Gastroesophageal sphincter (tissue), 4 donors: ENCODE measurements at regions not wholly inside any gene's neighbourhood (a gene's known extent, or its start where the extent isn't known, plus 50 kb on each side); places are given as distances from the start of the nearest gene placed in this dataset.
A peak's percentile ranks its signal among the peaks of the same experiment; 100 is the strongest.

ENCODE experiments used
- ATAC-seq: fragments of 150-250 bp; one replicate; pipeline ENCODE4 v1.9.1; 2016; ENCODE audit warnings: mild to moderate bottlenecking, moderate library complexity
- H3K27ac ChIP-seq, 4 donors: fragments of 200-600 bp; sonication (generic) in 3 of 4; 1 replicate in 3 of 4; 2 replicates in 1 of 4; pipeline ENCODE4 v1.5.1; 2016 to 2019
- H3K27me3 ChIP-seq: fragments of 200-600 bp; sonication (generic); one replicate; pipeline ENCODE4 v1.5.1; 2019
- H3K36me3 ChIP-seq, 2 donors: fragments of 200-600 bp; sonication (generic); one replicate each; pipeline ENCODE4 v1.5.1; 2019; ENCODE audit warnings: control low read depth in 1 of 2
- H3K4me1 ChIP-seq, 3 donors: fragments of 200-600 bp; sonication (generic); 1 replicate in 2 of 3; 2 replicates in 1 of 3; pipeline ENCODE4 v1.5.1; 2016 to 2019; ENCODE audit warnings: control low read depth in 2 of 3
- H3K4me3 ChIP-seq, 2 donors: fragments of 200-600 bp; sonication (generic); one replicate each; pipeline ENCODE4 v1.5.1; 2019; ENCODE audit warnings: mild to moderate bottlenecking in 1 of 2, moderate library complexity in 1 of 2
- H3K9me3 ChIP-seq, 3 donors: fragments of 200-600 bp; sonication (generic); one replicate each; pipeline ENCODE4 v1.5.1; 2017 to 2019; ENCODE audit warnings: control low read depth in 2 of 3
- CTCF ChIP-seq, 4 experiments: fragments of 200-600 bp in 2 of 4; fragments of 450-650 bp in 2 of 4; sonication (generic) in 1 of 4; IDR thresholded peaks; one replicate each; pipeline ENCODE4 v1.5.1; 2017 to 2019; ENCODE audit warnings: antibody characterized with exemption in 4 of 4, mild to moderate bottlenecking in 2 of 4, moderate library complexity in 2 of 4
- EP300 ChIP-seq: sonication (generic); formaldehyde crosslinking; IDR thresholded peaks from one replicate; pipeline ENCODE4 v1.6.1; 2017; ENCODE audit warnings: antibody characterized with exemption, mild to moderate bottlenecking
- POLR2A ChIP-seq, 2 donors: fragments of 450-650 bp; IDR thresholded peaks; one replicate each; pipeline ENCODE4 v1.6.1; 2017; ENCODE audit warnings: antibody characterized with exemption in 2 of 2, mild to moderate bottlenecking in 2 of 2, moderate library complexity in 1 of 2
- POLR2AphosphoS5 ChIP-seq: sonication (generic); formaldehyde crosslinking; IDR thresholded peaks from one replicate; pipeline ENCODE4 v1.6.1; 2017; ENCODE audit warnings: antibody characterized with exemption
- WGBS, 2 donors: methylation state at CpG; one replicate each; pipeline ENCODE4 v1.1.5; 2018; ENCODE audit warnings: low coverage in 1 of 2; 5-methylcytosine and 5-hydroxymethylcytosine counted together

- ATAC-seq, result no peak
- Histone ChIP-seq H3K27me3 (peaks cover 31% of the 10 kb centered on the region), H3K4me3 (no peak overlapping the region), H3K36me3 (no peaks in the 10 kb centered on the region), H3K27ac (no peak overlapping the region), H3K4me1 (peaks cover 0 to 9% (median 3%) of the 10 kb centered on the region in 3 donors), H3K9me3 (no peaks in the 10 kb centered on the region)
- TF ChIP-seq POLR2AphosphoS5 (no peak), POLR2A (IDR thresholded peaks at IDR 0.05) (no peak), EP300 (no peak), CTCF (IDR thresholded peaks at IDR 0.05) (no peak)
- WGBS, 2 donors, result 97 to 100% methylated on average over 3 to 6 of the region's 6 CpGs
Measured at GRCh38 chr10:22481106-22481505, 135.8 kb downstream of the SPAG6 start.

DNA sequence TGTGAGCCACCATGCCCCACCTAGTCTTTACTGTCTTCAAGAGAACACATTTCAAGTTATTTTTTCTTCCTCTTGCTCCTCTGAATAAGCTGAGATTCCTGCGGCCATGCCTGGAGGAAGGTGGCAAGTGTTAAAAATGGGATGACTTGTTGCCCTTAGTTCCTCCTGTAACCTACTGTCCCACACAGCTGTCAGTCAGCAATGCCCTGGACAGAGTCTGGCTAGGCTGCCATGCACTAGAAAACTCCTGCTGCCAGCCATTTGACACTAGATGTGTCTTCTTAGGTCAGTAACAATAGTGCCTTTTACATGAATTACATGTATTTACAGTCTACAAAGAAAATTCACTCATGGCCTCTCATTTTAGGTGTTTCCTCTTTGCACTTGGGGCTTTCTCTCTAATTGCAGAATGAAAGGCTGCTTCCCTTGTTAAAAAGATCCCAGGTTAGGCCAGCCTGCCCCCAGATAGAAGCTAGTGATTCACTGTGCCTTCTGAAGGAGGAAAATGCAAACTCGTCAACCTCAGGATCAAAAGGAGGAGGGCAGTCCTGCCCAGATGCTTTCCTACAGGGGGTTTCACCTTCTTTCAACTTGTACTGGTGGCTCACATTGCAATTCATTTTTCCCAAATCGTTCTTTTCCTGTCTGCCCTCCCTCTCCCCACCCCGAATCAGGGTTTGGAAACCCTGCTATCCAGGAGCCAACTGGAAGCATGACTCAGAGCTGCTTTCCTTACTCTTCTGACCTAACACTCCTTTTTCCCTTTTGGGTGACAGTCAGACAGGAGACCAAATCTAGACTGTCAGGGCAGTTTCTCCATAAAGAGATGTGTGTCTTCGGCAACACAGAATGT is 136.6 kb downstream of the SPAG6 start:
- Histone ChIP-seq H3K4me1 (peaks cover 0 to under 1% (median 0%) of the 10 kb centered on the region in 3 donors), H3K27me3 (peaks cover 23% of the 10 kb centered on the region), H3K9me3 (no peaks in the 10 kb centered on the region), H3K36me3 (no peaks in the 10 kb centered on the region), H3K27ac (no peak overlapping the region), H3K4me3 (no peak overlapping the region)
- 59 to 61% methylated on average over 5 of the region's 5 CpGs for WGBS, 2 donors
- ATAC-seq, result peak; percentile 51
- TF ChIP-seq EP300, result no peak
- no peak for TF ChIP-seq POLR2AphosphoS5
- TF ChIP-seq CTCF (IDR thresholded peaks at IDR 0.05), result no peak
- TF ChIP-seq POLR2A (IDR thresholded peaks at IDR 0.05), result no peak

GRCh38 chr10:22483132-22483531 is 137.8 kb downstream of the SPAG6 start:
- Histone ChIP-seq H3K27ac (no peak overlapping the region), H3K9me3 (no peaks in the 10 kb centered on the region), H3K36me3 (no peaks in the 10 kb centered on the region), H3K27me3 (peaks cover 12% of the 10 kb centered on the region), H3K4me1 (no peaks in the 10 kb centered on the region), H3K4me3 (no peak overlapping the region)
- WGBS, 2 donors, result 71 to 100% methylated on average over 1 of the region's 1 CpG
- ATAC-seq, result no peak
- no peak for TF ChIP-seq EP300
- no peak for TF ChIP-seq POLR2AphosphoS5
- TF ChIP-seq CTCF (IDR thresholded peaks at IDR 0.05), result no peak
- TF ChIP-seq POLR2A (IDR thresholded peaks at IDR 0.05), result no peak
